Endodermal cell (in vitro differentiated cells): ENCODE measurements at regions not wholly inside any gene's neighbourhood (a gene's known extent, or its start where the extent isn't known, plus 50 kb on each side); places are given as distances from the start of the nearest gene placed in this dataset.

Source experiments
- DNase-seq: peaks from one replicate; pipeline ENCODE4 v3.0.0-alpha.2; 2017
- H3K27ac ChIP-seq: 2 replicates; pipeline ENCODE4 v1.5.1; 2013; ENCODE audit warnings: mild to moderate bottlenecking, low read depth, low read length, moderate library complexity
- H3K27me3 ChIP-seq: 2 replicates; pipeline ENCODE4 v1.6.1; 2013; ENCODE audit warnings: mild to moderate bottlenecking, low read length, moderate library complexity; ENCODE audit not compliant: insufficient read depth, control insufficient read depth, poor library complexity, severe bottlenecking
- H3K36me3 ChIP-seq: 2 replicates; pipeline ENCODE4 v1.7.0; 2013; ENCODE audit warnings: mild to moderate bottlenecking, low read length, moderate library complexity; ENCODE audit not compliant: control insufficient read depth, insufficient read depth
- H3K4me1 ChIP-seq: one replicate; pipeline ENCODE4 v1.7.0; 2013; ENCODE audit warnings: low read length; ENCODE audit not compliant: control insufficient read depth, insufficient read depth
- H3K4me3 ChIP-seq: 2 replicates; pipeline ENCODE4 v1.5.1; 2013; ENCODE audit warnings: mild to moderate bottlenecking, low read length, moderate library complexity
- H3K9ac ChIP-seq: 2 replicates; pipeline ENCODE4 v1.6.1; 2013; ENCODE audit warnings: mild to moderate bottlenecking, low read length, moderate library complexity; ENCODE audit not compliant: poor library complexity, severe bottlenecking; ENCODE audit errors: extremely low read depth
- H3K9me3 ChIP-seq: 2 replicates; pipeline ENCODE4 v1.6.1; 2013; ENCODE audit warnings: mild to moderate bottlenecking, low read length, moderate library complexity; ENCODE audit not compliant: control insufficient read depth
- H3K27ac Mint-ChIP-seq: 2 replicates; pipeline ENCODE4 v1.8.0; 2020; ENCODE audit warnings: mixed read lengths
- H3K27me3 Mint-ChIP-seq: 2 replicates; pipeline ENCODE4 v1.8.0; 2021; ENCODE audit warnings: mild to moderate bottlenecking, mixed read lengths; ENCODE audit not compliant: insufficient read depth
- H3K36me3 Mint-ChIP-seq: 2 replicates; pipeline ENCODE4 v1.8.0; 2020; ENCODE audit warnings: low read depth, mixed read lengths
- H3K4me1 Mint-ChIP-seq: 2 replicates; pipeline ENCODE4 v1.8.0; 2020; ENCODE audit warnings: mixed read lengths
- H3K4me3 Mint-ChIP-seq: 2 replicates; pipeline ENCODE4 v1.8.0; 2020; ENCODE audit warnings: mild to moderate bottlenecking, moderate library complexity, mixed read lengths
- H3K9me3 Mint-ChIP-seq: 2 replicates; pipeline ENCODE4 v1.8.0; 2020; ENCODE audit warnings: mild to moderate bottlenecking, mixed read lengths
- WGBS, 2 experiments: methylation state at CpG; one replicate each; pipeline versions ENCODE4 v1.1.5 to v1.1.7; 2013; ENCODE audit warnings: missing lambda C conversion rate in 2 of 2, mixed read lengths in 1 of 2; ENCODE audit not compliant: insufficient coverage in 1 of 2, insufficient read length in 1 of 2; 5-methylcytosine and 5-hydroxymethylcytosine counted together
- TF ChIP-seq, protein P1 (sequence below): fragments of 200-600 bp; sonication (generic); conservative IDR thresholded peaks from 2 replicates; pipeline ENCODE4 v1.5.0; 2021; ENCODE audit warnings: antibody characterized with exemption, mild to moderate bottlenecking

GRCh38 chr18:56327191-56327885 is 311.1 kb downstream of the TXNL1 start:
- Mint-ChIP-seq H3K27ac (no peak overlapping the region), H3K36me3 (no peaks in the 10 kb centered on the region), H3K4me1 (no peaks in the 10 kb centered on the region), H3K9me3 (no peaks in the 10 kb centered on the region), H3K4me3 (no peak overlapping the region), H3K27me3 (no peaks in the 10 kb centered on the region)
- no peaks in the 10 kb centered on the region for H3K9me3 ChIP-seq
- DNase-seq: no peak
- WGBS, 2 experiments: 85% methylated on average over 7 of the region's 7 CpGs; no CpG with 5 or more reads in 1 of the 2 experiments
- H3K27ac ChIP-seq: no peak overlapping the region
- no peaks in the 10 kb centered on the region for H3K36me3 ChIP-seq
- H3K9ac ChIP-seq: no peak overlapping the region
- TF ChIP-seq, protein P1, sequence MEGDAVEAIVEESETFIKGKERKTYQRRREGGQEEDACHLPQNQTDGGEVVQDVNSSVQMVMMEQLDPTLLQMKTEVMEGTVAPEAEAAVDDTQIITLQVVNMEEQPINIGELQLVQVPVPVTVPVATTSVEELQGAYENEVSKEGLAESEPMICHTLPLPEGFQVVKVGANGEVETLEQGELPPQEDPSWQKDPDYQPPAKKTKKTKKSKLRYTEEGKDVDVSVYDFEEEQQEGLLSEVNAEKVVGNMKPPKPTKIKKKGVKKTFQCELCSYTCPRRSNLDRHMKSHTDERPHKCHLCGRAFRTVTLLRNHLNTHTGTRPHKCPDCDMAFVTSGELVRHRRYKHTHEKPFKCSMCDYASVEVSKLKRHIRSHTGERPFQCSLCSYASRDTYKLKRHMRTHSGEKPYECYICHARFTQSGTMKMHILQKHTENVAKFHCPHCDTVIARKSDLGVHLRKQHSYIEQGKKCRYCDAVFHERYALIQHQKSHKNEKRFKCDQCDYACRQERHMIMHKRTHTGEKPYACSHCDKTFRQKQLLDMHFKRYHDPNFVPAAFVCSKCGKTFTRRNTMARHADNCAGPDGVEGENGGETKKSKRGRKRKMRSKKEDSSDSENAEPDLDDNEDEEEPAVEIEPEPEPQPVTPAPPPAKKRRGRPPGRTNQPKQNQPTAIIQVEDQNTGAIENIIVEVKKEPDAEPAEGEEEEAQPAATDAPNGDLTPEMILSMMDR: no peak
- no peak overlapping the region for H3K4me3 ChIP-seq
- H3K4me1 ChIP-seq: no peaks in the 10 kb centered on the region
- H3K27me3 ChIP-seq: peaks cover 9% of the 10 kb centered on the region

DNA sequence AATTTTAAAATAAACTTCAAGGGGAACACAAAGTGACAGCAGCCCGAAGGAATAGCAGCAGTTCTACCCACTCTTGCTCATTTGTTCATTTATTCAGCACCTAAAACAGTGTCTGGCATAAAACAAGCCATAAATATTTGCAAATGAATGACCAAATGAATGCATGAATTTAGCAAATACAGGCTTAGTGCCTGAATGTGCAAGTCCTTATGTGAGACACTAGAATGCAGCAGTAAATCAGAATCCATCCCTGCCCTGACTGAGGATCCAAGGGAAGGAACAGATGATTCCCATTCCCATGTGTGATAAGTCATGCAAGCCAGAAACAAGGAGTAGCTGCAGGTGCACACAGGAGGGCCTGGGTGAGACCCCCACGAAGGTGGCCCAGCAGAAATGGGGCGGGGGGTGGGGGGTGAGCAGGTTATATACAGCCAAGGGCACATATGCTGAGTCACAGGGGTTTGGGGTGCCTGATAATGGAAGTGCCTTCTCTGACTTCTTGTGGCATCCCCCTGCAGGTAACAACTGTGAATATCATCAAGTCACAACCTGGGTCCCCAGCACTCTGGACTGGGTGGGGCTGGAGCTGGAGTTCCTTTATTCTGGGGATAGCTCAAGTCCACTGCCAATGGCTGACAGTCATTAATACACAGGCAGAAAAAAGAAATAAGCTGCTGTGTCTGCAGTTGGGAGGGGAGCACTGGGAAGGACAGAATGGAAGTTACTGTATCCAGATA is 311.9 kb downstream of the TXNL1 start:
- DNase-seq: no peak
- no peak overlapping the region for H3K27ac ChIP-seq
- Mint-ChIP-seq H3K4me1 (no peaks in the 10 kb centered on the region), H3K36me3 (no peaks in the 10 kb centered on the region), H3K27me3 (no peaks in the 10 kb centered on the region), H3K27ac (no peak overlapping the region), H3K4me3 (no peak overlapping the region), H3K9me3 (no peaks in the 10 kb centered on the region)
- H3K9me3 ChIP-seq: no peaks in the 10 kb centered on the region
- peaks cover 9% of the 10 kb centered on the region for H3K27me3 ChIP-seq
- TF ChIP-seq, protein P1: peak; percentile 30
- WGBS, 2 experiments: 70% methylated on average over 3 of the region's 3 CpGs; no CpG with 5 or more reads in 1 of the 2 experiments
- H3K4me1 ChIP-seq: no peaks in the 10 kb centered on the region
- no peak overlapping the region for H3K4me3 ChIP-seq
- H3K36me3 ChIP-seq: no peaks in the 10 kb centered on the region
- H3K9ac ChIP-seq: no peak overlapping the region

- no peaks in the 10 kb centered on the region for H3K27me3 Mint-ChIP-seq
- H3K4me3 Mint-ChIP-seq: no peak overlapping the region
- H3K9me3 Mint-ChIP-seq: no peaks in the 10 kb centered on the region
- TF ChIP-seq, protein P1: no peak
- no peaks in the 10 kb centered on the region for H3K36me3 ChIP-seq
- H3K4me1 Mint-ChIP-seq: no peaks in the 10 kb centered on the region
- no peak overlapping the region for H3K9ac ChIP-seq
- H3K4me3 ChIP-seq: no peak overlapping the region
- peaks cover 8% of the 10 kb centered on the region for H3K27me3 ChIP-seq
- H3K27ac Mint-ChIP-seq: no peak overlapping the region
- 81 to 90% methylated on average over 2 to 4 of the region's 4 CpGs for WGBS, 2 experiments
- H3K27ac ChIP-seq: no peak overlapping the region
- H3K36me3 Mint-ChIP-seq: no peaks in the 10 kb centered on the region
- no peaks in the 10 kb centered on the region for H3K4me1 ChIP-seq
- no peak for DNase-seq
- H3K9me3 ChIP-seq: no peaks in the 10 kb centered on the region
These were observed 314.7 kb downstream of the TXNL1 start for GRCh38 chr18:56323673-56324072.
